HT-29 (cell line): ENCODE measurements at regions not wholly inside any gene's neighbourhood (a gene's known extent, or its start where the extent isn't known, plus 50 kb on each side); places are given as distances from the start of the nearest gene placed in this dataset.
"Not testable (repeated sequence)": the region's sequence is repeated elsewhere in the genome, so short reads cannot be mapped to it uniquely, and the experiment has no call there.

Experiments used
- DNase-seq: peaks from one replicate; pipeline ENCODE4 v3.0.0-alpha.2; 2015; ENCODE audit warnings: low spot score
- small RNA-seq: library from RNA; depleted of rRNA; stranded (forward); fragments of <200 nt; gene quantifications from one replicate; pipeline ENCODE3, GENCODE V24; 2014

- DNase-seq, result no peak
Measured at GRCh38 chr5:52150501-52150900, 637.2 kb upstream of the ITGA1 start.

- DNase-seq, result not testable (repeated sequence)
Measured at GRCh38 chr5:52156809-52157208, 630.9 kb upstream of the ITGA1 start.

- DNase-seq, result not testable (repeated sequence)
Measured at GRCh38 chr5:52165806-52166205, 621.9 kb upstream of the ITGA1 start.

GRCh38 chr5:52173133-52173532, 614.6 kb upstream of the ITGA1 start:
- DNase-seq, result no peak

- DNase-seq, result no peak
Measured at GRCh38 chr5:52177193-52177592, 610.5 kb upstream of the ITGA1 start.

- no peak for DNase-seq
Measured at GRCh38 chr5:52181403-52181802, 606.3 kb upstream of the ITGA1 start.

GRCh38 chr5:52190737-52191136, 597.0 kb upstream of the ITGA1 start:
- DNase-seq, result no peak

GRCh38 chr5:52199833-52200232, 587.9 kb upstream of the ITGA1 start:
- DNase-seq, result no peak

GRCh38 chr5:52202256-52202655, 585.5 kb upstream of the ITGA1 start:
- DNase-seq, result no peak

GRCh38 chr5:52204310-52204709, 583.4 kb upstream of the ITGA1 start:
- DNase-seq, result no peak

Small RNAs in the stretch of these regions (small RNA-seq; reads per million reads assigned to genes)
- 1.4 reads per million, percentile 50 among the genes with 10 or more reads in this experiment for gene RNA5SP182
